Muscle of leg (tissue), 3 donors: ENCODE measurements at regions not wholly inside any gene's neighbourhood (a gene's known extent, or its start where the extent isn't known, plus 50 kb on each side); places are given as distances from the start of the nearest gene placed in this dataset.
"Not testable (repeated sequence)": the region's sequence is repeated elsewhere in the genome, so short reads cannot be mapped to it uniquely, and the experiment has no call there.

ENCODE experiments used
- DNase-seq: peaks from one replicate; pipeline ENCODE4 v3.0.0; 2013
- H3K27ac ChIP-seq: one replicate; pipeline ENCODE4 v1.5.1; 2013; ENCODE audit warnings: mild to moderate bottlenecking, low read length, control low read depth
- H3K27me3 ChIP-seq: one replicate; pipeline ENCODE4 v1.6.1; 2013; ENCODE audit warnings: low read length; ENCODE audit not compliant: control insufficient read depth, insufficient read depth
- H3K36me3 ChIP-seq: one replicate; pipeline ENCODE4 v1.6.1; 2013; ENCODE audit warnings: low read length; ENCODE audit not compliant: control insufficient read depth, insufficient read depth
- H3K4me1 ChIP-seq: one replicate; pipeline ENCODE4 v1.6.1; 2013; ENCODE audit warnings: low read length; ENCODE audit not compliant: control insufficient read depth, insufficient read depth
- H3K4me3 ChIP-seq: one replicate; pipeline ENCODE4 v1.5.1; 2013; ENCODE audit warnings: low read length, control low read depth
- H3K9me3 ChIP-seq: replicated peaks from 2 replicates; pipeline ENCODE4 v1.6.1; 2013; ENCODE audit warnings: low read depth, low read length; ENCODE audit not compliant: control insufficient read depth
- WGBS: methylation state at CpG from one replicate; pipeline ENCODE4 v1.1.5; 2013; ENCODE audit warnings: missing lambda C conversion rate; ENCODE audit not compliant: insufficient coverage; 5-methylcytosine and 5-hydroxymethylcytosine counted together

DNA sequence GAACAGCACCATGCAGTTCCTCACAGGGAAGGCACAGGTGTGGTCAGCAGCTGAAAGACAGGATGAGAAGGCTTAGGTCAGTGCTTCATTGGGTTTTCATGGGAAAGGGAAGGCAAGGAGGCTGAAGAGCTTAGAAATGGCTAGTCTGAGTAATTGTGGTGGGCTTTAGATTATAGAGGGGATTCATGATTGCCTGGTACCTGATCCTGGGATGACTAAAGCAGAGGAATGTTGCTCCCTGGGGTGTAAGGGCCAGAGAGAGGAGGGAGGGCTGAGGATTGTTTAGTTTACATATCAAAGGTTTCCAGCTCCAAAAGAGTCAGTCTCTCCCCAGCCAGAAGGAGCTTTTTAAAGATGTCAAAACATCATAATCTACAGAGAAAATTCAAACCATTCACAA lies 396.3 kb upstream of the POM121L12 start:
- Histone ChIP-seq H3K4me3 (no peak overlapping the region), H3K9me3 (no peaks in the 10 kb centered on the region), H3K27ac (no peak overlapping the region), H3K36me3 (no peaks in the 10 kb centered on the region), H3K4me1 (no peaks in the 10 kb centered on the region), H3K27me3 (no peaks in the 10 kb centered on the region)
- DNase-seq = no peak

DNA sequence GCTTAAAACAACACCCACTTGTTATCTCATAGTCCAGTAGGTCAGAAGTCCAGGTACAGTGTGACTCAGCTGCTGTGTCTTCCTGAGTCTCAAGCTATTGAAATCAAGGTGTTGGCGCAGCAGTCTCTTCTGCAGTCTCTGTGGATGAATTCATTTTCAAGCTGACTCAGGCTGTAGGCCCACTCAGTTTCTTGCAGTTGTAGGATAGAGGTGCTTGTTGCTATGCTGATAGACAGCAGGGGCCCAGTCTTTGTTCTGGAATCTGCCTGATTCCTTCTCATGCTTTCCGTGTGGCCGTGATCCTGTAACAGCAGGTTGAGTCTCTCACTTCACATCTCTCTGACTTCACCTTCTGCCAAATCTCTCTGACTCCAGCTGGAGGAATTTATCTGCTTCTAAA lies 400.4 kb upstream of the POM121L12 start:
- WGBS = 83% methylated on average over 1 of the region's 3 CpGs
- no peak overlapping the region for H3K4me3 ChIP-seq
- no peaks in the 10 kb centered on the region for H3K36me3 ChIP-seq
- H3K27ac ChIP-seq = no peak overlapping the region
- H3K4me1 ChIP-seq = no peaks in the 10 kb centered on the region
- H3K27me3 ChIP-seq = no peaks in the 10 kb centered on the region
- DNase-seq = no peak
- H3K9me3 ChIP-seq = no peaks in the 10 kb centered on the region

DNA sequence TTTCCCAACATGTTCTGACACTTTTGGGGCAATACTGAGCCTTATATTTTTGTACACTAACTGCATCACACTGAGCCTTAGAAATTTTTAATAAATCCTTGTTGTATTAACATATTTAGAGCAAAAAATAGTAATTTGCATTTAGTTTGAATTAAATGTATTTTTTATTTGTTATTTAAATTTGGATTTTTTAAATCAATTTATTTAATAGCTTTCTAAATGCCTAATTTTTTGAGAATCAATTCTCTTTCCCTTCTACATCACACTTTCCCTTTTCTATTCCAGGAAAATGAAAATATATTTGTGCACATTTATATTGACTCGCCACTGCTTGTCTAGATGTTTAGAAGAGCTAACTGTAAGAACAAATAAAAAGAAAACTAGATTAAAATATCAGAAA lies 414.6 kb upstream of the POM121L12 start:
- Histone ChIP-seq H3K9me3 (no peaks in the 10 kb centered on the region), H3K4me3 (no peak overlapping the region), H3K36me3 (no peaks in the 10 kb centered on the region), H3K27ac (no peak overlapping the region), H3K4me1 (no peaks in the 10 kb centered on the region), H3K27me3 (no peaks in the 10 kb centered on the region)
- no peak for DNase-seq
- WGBS = no CpG with 5 or more reads among the region's 1 CpG

DNA sequence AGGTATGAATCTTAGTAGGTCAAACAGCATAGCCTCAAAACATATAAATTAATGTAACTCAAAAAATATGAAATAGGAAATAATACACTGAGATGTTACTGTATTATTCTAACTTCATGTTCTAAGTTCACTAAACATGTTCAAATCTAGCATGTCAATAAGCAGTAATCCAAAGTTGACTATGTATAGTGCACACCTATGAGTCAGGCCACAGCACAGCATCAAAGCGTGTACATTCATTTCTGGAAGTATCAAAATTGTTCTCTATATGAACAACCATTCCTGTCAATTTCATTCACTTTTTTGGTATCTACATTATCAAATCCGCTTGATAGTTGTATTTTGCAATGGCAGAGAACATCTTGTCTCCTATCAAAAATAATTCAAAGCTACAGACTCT lies 418.9 kb upstream of the POM121L12 start:
- 100% methylated on average over 1 of the region's 2 CpGs for WGBS

GRCh38 chr7:52615021-52615695 lies 420.3 kb upstream of the POM121L12 start:
- WGBS = no CpG with 5 or more reads among the region's 2 CpGs
- Histone ChIP-seq H3K4me3 (no peak overlapping the region), H3K9me3 (no peaks in the 10 kb centered on the region)

More for the DNA sequence above, 418.9 kb upstream of the POM121L12 start:
- Histone ChIP-seq H3K27me3 (no peaks in the 10 kb centered on the region), H3K9me3 (no peaks in the 10 kb centered on the region), H3K4me1 (no peaks in the 10 kb centered on the region), H3K27ac (no peak overlapping the region), H3K4me3 (no peak overlapping the region), H3K36me3 (no peaks in the 10 kb centered on the region)
- DNase-seq = no peak

DNA sequence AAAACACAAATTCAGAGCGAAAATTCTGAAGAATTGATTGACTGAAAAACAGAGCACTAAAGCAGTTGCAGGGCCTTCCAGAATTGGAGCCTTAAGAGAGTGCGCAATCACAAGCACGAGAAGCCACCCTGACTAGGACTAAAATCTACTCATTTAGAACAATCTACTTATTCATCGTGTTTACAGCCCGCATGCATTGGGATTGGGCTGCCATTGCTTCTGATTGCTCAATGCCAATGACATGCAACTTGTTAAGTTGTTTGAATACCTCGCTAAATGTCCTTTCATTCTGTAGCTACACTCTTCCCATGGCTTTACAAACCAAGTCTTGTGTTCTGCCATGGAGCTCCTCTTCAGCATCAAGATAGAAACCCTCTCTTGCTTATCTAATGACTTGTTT lies 425.9 kb upstream of the POM121L12 start:
- no peak for DNase-seq
- no peaks in the 10 kb centered on the region for H3K36me3 ChIP-seq
- no peaks in the 10 kb centered on the region for H3K9me3 ChIP-seq
- no peak overlapping the region for H3K27ac ChIP-seq
- H3K27me3 ChIP-seq = no peaks in the 10 kb centered on the region
- H3K4me1 ChIP-seq = no peaks in the 10 kb centered on the region
- H3K4me3 ChIP-seq = no peak overlapping the region
- WGBS = 98% methylated on average over 6 of the region's 6 CpGs

More at GRCh38 chr7:52615021-52615695, 420.3 kb upstream of the POM121L12 start:
- no peak overlapping the region for H3K27ac ChIP-seq
- H3K36me3 ChIP-seq = no peaks in the 10 kb centered on the region
- DNase-seq = peak; percentile 67
- no peaks in the 10 kb centered on the region for H3K27me3 ChIP-seq
- no peaks in the 10 kb centered on the region for H3K4me1 ChIP-seq

- no peaks in the 10 kb centered on the region for H3K9me3 ChIP-seq
- H3K27me3 ChIP-seq = no peaks in the 10 kb centered on the region
- no peak overlapping the region for H3K27ac ChIP-seq
- no peak overlapping the region for H3K4me3 ChIP-seq
- no peak for DNase-seq
- no peaks in the 10 kb centered on the region for H3K36me3 ChIP-seq
- no peaks in the 10 kb centered on the region for H3K4me1 ChIP-seq
- WGBS = 61% methylated on average over 3 of the region's 3 CpGs
Measured at GRCh38 chr7:52592698-52593097, 442.7 kb upstream of the POM121L12 start.

DNA sequence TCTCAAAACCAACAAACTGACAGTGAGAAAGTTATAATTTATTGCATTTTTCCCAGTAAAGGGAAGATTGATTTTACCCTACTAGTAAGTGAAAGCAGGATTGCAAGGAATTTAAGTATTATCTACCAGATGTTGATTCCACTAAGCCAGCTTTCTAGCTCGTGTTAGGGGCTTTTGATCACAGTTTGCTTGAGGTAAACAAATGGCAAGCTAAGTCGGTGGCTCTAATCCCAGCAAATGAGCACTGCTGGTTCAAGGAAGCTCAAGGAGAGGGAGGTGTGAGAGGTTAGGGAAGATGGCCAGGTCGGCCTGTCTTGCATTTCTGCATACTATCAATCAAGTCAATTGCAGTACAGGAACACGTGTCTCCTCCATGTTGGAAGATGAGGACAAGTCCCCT lies 448.7 kb upstream of the POM121L12 start:
- no CpG with 5 or more reads among the region's 4 CpGs for WGBS
- Histone ChIP-seq H3K27ac (no peak overlapping the region), H3K9me3 (no peaks in the 10 kb centered on the region), H3K27me3 (no peaks in the 10 kb centered on the region), H3K4me3 (no peak overlapping the region), H3K4me1 (no peaks in the 10 kb centered on the region), H3K36me3 (no peaks in the 10 kb centered on the region)
- DNase-seq = no peak

DNA sequence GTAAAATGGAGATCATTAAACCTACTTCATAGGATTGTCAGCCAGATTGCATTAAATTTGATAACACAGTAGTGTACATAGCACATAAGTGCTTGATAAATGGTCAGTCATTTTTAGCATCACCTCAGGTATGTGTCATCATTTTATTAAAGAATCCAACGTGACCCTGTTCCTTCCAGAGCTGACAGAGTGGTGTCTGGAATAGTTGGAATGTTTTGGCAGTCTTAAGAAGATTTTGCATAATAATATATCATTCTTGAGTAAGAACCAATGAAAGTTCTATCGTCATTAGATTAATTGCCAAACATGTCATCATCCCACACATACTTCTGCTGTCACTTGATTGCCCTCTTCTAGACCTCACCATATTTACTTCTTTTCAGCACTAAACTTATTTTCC lies 451.4 kb upstream of the POM121L12 start:
- DNase-seq = no peak
- Histone ChIP-seq H3K27me3 (no peaks in the 10 kb centered on the region), H3K36me3 (no peaks in the 10 kb centered on the region), H3K9me3 (no peaks in the 10 kb centered on the region), H3K4me3 (no peak overlapping the region), H3K4me1 (no peaks in the 10 kb centered on the region), H3K27ac (no peak overlapping the region)
- no CpG with 5 or more reads among the region's 2 CpGs for WGBS

- not testable (repeated sequence) for H3K4me3 ChIP-seq, H3K27me3 ChIP-seq, H3K4me1 ChIP-seq, H3K36me3 ChIP-seq, H3K27ac ChIP-seq, DNase-seq, H3K9me3 ChIP-seq
- 96% methylated on average over 2 of the region's 6 CpGs for WGBS
Measured at GRCh38 chr7:52573141-52573540, 462.3 kb upstream of the POM121L12 start.

- H3K9me3 ChIP-seq = no peaks in the 10 kb centered on the region
- H3K36me3 ChIP-seq = no peaks in the 10 kb centered on the region
- H3K4me1 ChIP-seq = peaks cover 3% of the 10 kb centered on the region
- H3K27ac ChIP-seq = no peak overlapping the region
- DNase-seq = no peak
- H3K4me3 ChIP-seq = no peak overlapping the region
- no CpG with 5 or more reads among the region's 3 CpGs for WGBS
- no peaks in the 10 kb centered on the region for H3K27me3 ChIP-seq
Measured at GRCh38 chr7:52571026-52571425, 464.4 kb upstream of the POM121L12 start.
